ENCODE measurements at regions not wholly inside any gene's neighbourhood (a gene's known extent, or its start where the extent isn't known, plus 50 kb on each side); places are given as distances from the start of the nearest gene placed in this dataset.

DNA sequence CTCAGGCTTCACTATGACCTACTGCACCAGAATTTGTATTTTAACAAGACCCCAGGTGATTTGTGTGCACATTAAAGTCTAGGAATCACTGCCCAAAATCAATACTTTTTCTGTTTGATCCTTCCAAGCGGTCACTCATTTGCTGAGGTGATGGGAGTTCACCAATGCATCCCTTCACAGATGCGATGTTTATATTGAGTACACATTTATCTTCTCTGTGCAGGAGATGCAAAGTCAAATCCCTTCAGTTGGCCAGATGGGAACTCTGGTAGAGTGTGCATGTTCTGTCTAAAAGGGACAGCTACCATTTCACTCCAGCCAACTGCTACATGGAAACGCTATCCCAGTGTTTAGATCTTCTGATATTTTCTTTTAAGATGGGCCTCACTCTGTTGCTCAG is 122.6 kb upstream of the HS3ST2 start:
- DNase-seq (no peak), ATAC-seq (no peak)
- Histone ChIP-seq H3K4me3 (no peak overlapping the region), H3K4me1 (peaks cover 17 to 24% of the 10 kb centered on the region in 2 donors), H3K9me3 (no peaks in the 10 kb centered on the region), H3K36me3 (no peaks in the 10 kb centered on the region), H3K27ac (no peak overlapping the region), H3K27me3 (no peaks in the 10 kb centered on the region)
- in situ Hi-C loops (cut with MboI; ENCODE audit: low sequenced_read_pairs in 4 of 4), result no loop called here
- no peak for TF ChIP-seq POLR2A (IDR thresholded peaks at IDR 0.05)
- TF ChIP-seq, protein P1, sequence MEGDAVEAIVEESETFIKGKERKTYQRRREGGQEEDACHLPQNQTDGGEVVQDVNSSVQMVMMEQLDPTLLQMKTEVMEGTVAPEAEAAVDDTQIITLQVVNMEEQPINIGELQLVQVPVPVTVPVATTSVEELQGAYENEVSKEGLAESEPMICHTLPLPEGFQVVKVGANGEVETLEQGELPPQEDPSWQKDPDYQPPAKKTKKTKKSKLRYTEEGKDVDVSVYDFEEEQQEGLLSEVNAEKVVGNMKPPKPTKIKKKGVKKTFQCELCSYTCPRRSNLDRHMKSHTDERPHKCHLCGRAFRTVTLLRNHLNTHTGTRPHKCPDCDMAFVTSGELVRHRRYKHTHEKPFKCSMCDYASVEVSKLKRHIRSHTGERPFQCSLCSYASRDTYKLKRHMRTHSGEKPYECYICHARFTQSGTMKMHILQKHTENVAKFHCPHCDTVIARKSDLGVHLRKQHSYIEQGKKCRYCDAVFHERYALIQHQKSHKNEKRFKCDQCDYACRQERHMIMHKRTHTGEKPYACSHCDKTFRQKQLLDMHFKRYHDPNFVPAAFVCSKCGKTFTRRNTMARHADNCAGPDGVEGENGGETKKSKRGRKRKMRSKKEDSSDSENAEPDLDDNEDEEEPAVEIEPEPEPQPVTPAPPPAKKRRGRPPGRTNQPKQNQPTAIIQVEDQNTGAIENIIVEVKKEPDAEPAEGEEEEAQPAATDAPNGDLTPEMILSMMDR (IDR thresholded peaks at IDR 0.05 in 4 of 5, conservative IDR thresholded peaks at IDR 0.05 in 1 of 5), result no peak
- intact Hi-C loops (cut with DNase I; ENCODE audit: low total_unique reads), result loop anchor here (5.0 kb wide), 1 partner anchor 1124 kb away; no protein-coding TSS in a partner anchor

- Histone ChIP-seq H3K27me3 (no peaks in the 10 kb centered on the region), H3K4me1 (peaks cover 17 to 24% of the 10 kb centered on the region in 2 donors), H3K4me3 (no peak overlapping the region), H3K27ac (peak overlapping the region in 2 of 4 donors; percentile 62 to 74), H3K9me3 (no peaks in the 10 kb centered on the region), H3K36me3 (no peaks in the 10 kb centered on the region)
- ATAC-seq (no peak), DNase-seq (no peak)
- TF ChIP-seq, protein P1 (IDR thresholded peaks at IDR 0.05 in 4 of 5, conservative IDR thresholded peaks at IDR 0.05 in 1 of 5), result no peak
- no peak for TF ChIP-seq POLR2A (IDR thresholded peaks at IDR 0.05)
- in situ Hi-C loops (cut with MboI; ENCODE audit: low sequenced_read_pairs in 4 of 4), result no loop called here
- intact Hi-C loops (cut with DNase I; ENCODE audit: low total_unique reads), result loop anchor here (5.0 kb wide), 1 partner anchor 1125 kb away; no protein-coding TSS in a partner anchor
Measured at GRCh38 chr16:22692034-22692433, 121.9 kb upstream of the HS3ST2 start.

- no peaks in the 10 kb centered on the region for H3K36me3 ChIP-seq
- in situ Hi-C loops (cut with MboI; ENCODE audit: low sequenced_read_pairs in 4 of 4), result no loop called here
- DNase-seq, result peak; percentile 30 to 88
- intact Hi-C loops (cut with DNase I; ENCODE audit: low total_unique reads), result loop anchor here (5.0 kb wide), 1 partner anchor 1126 kb away; no protein-coding TSS in a partner anchor
- no peaks in the 10 kb centered on the region for H3K27me3 ChIP-seq
- peak overlapping the region in 3 of 4 donors; percentile 54 to 74 (median 62) for H3K27ac ChIP-seq
- no peaks in the 10 kb centered on the region for H3K9me3 ChIP-seq
- no peak for TF ChIP-seq POLR2A (IDR thresholded peaks at IDR 0.05)
- TF ChIP-seq, protein P1 (IDR thresholded peaks at IDR 0.05 in 4 of 5, conservative IDR thresholded peaks at IDR 0.05 in 1 of 5), result no peak
- peak; percentile 80 to 93 for ATAC-seq
- no peak overlapping the region for H3K4me3 ChIP-seq
- peaks cover 17 to 24% of the 10 kb centered on the region in 2 donors for H3K4me1 ChIP-seq
Measured at GRCh38 chr16:22692916-22693637, 120.9 kb upstream of the HS3ST2 start.

GRCh38 chr16:22693638-22694340 is 120.2 kb upstream of the HS3ST2 start:
- H3K27ac ChIP-seq, result peak overlapping the region in 3 of 4 donors; percentile 55 to 74 (median 62)
- intact Hi-C loops (cut with DNase I; ENCODE audit: low total_unique reads) (loop anchor here (5.0 kb wide), 1 partner anchor 1126 kb away; no protein-coding TSS in a partner anchor), in situ Hi-C loops (cut with MboI; ENCODE audit: low sequenced_read_pairs in 4 of 4) (no loop called here)
- no peaks in the 10 kb centered on the region for H3K36me3 ChIP-seq
- ATAC-seq (no peak), DNase-seq (no peak)
- peaks cover 17 to 24% of the 10 kb centered on the region in 2 donors for H3K4me1 ChIP-seq
- no peaks in the 10 kb centered on the region for H3K9me3 ChIP-seq
- H3K27me3 ChIP-seq, result no peaks in the 10 kb centered on the region
- TF ChIP-seq, protein P1 (IDR thresholded peaks at IDR 0.05 in 4 of 5, conservative IDR thresholded peaks at IDR 0.05 in 1 of 5), result no peak
- TF ChIP-seq POLR2A (IDR thresholded peaks at IDR 0.05), result no peak
- no peak overlapping the region for H3K4me3 ChIP-seq

All from gastrocnemius medialis (tissue), 4 donors.